ENCODE measurements at regions not wholly inside any gene's neighbourhood (a gene's known extent, or its start where the extent isn't known, plus 50 kb on each side); places are given as distances from the start of the nearest gene placed in this dataset.
"Not testable (repeated sequence)": the region's sequence is repeated elsewhere in the genome, so short reads cannot be mapped to it uniquely, and the experiment has no call there.

GRCh38 chr20:12849225-12849910, 159.4 kb upstream of the SPTLC3 start:
- Mint-ChIP-seq H3K27me3 (ENCODE audit: low read depth) (no peaks in the 10 kb centered on the region), H3K4me3 (no peak overlapping the region), H3K4me1 (ENCODE audit: low read depth) (no peaks in the 10 kb centered on the region), H3K27ac (no peak overlapping the region), H3K9me3 (no peaks in the 10 kb centered on the region), H3K36me3 (ENCODE audit: low read depth) (no peaks in the 10 kb centered on the region)
- DNase-seq (ENCODE audit: low spot score): no peak

GRCh38 chr20:12857643-12858042, 151.1 kb upstream of the SPTLC3 start:
- H3K27ac Mint-ChIP-seq; H3K4me1 Mint-ChIP-seq (ENCODE audit: low read depth); DNase-seq (ENCODE audit: low spot score); H3K4me3 Mint-ChIP-seq; H3K27me3 Mint-ChIP-seq (ENCODE audit: low read depth); H3K36me3 Mint-ChIP-seq (ENCODE audit: low read depth): not testable (repeated sequence)
- H3K9me3 Mint-ChIP-seq: peaks cover 15% of the 10 kb centered on the region

- Mint-ChIP-seq H3K27me3 (ENCODE audit: low read depth) (no peaks in the 10 kb centered on the region), H3K36me3 (ENCODE audit: low read depth) (no peaks in the 10 kb centered on the region), H3K9me3 (peaks cover 9% of the 10 kb centered on the region), H3K4me1 (ENCODE audit: low read depth) (no peaks in the 10 kb centered on the region), H3K4me3 (no peak overlapping the region), H3K27ac (no peak overlapping the region)
- no peak for DNase-seq (ENCODE audit: low spot score)
Observed at GRCh38 chr20:12860619-12861247, 148.0 kb upstream of the SPTLC3 start.

- DNase-seq (ENCODE audit: low spot score): no peak
- Mint-ChIP-seq H3K9me3 (no peaks in the 10 kb centered on the region), H3K36me3 (ENCODE audit: low read depth) (no peaks in the 10 kb centered on the region), H3K4me3 (no peak overlapping the region), H3K27me3 (ENCODE audit: low read depth) (no peaks in the 10 kb centered on the region), H3K4me1 (ENCODE audit: low read depth) (no peaks in the 10 kb centered on the region), H3K27ac (no peak overlapping the region)
Observed at GRCh38 chr20:12869669-12870068, 139.1 kb upstream of the SPTLC3 start.

GRCh38 chr20:12870588-12870987, 138.2 kb upstream of the SPTLC3 start:
- Mint-ChIP-seq H3K9me3 (no peaks in the 10 kb centered on the region), H3K27ac (no peak overlapping the region), H3K27me3 (ENCODE audit: low read depth) (no peaks in the 10 kb centered on the region), H3K36me3 (ENCODE audit: low read depth) (no peaks in the 10 kb centered on the region), H3K4me1 (ENCODE audit: low read depth) (no peaks in the 10 kb centered on the region), H3K4me3 (no peak overlapping the region)
- no peak for DNase-seq (ENCODE audit: low spot score)

- DNase-seq (ENCODE audit: low spot score): no peak
- H3K27ac Mint-ChIP-seq: no peak overlapping the region
- no peaks in the 10 kb centered on the region for H3K27me3 Mint-ChIP-seq (ENCODE audit: low read depth)
- no peaks in the 10 kb centered on the region for H3K4me1 Mint-ChIP-seq (ENCODE audit: low read depth)
- H3K36me3 Mint-ChIP-seq (ENCODE audit: low read depth): no peaks in the 10 kb centered on the region
- no peaks in the 10 kb centered on the region for H3K9me3 Mint-ChIP-seq
- H3K4me3 Mint-ChIP-seq: no peak overlapping the region
Observed at GRCh38 chr20:12874933-12875332, 133.8 kb upstream of the SPTLC3 start.

GRCh38 chr20:12875510-12875909, 133.3 kb upstream of the SPTLC3 start:
- Mint-ChIP-seq H3K27ac (no peak overlapping the region), H3K36me3 (ENCODE audit: low read depth) (no peaks in the 10 kb centered on the region), H3K9me3 (no peaks in the 10 kb centered on the region), H3K4me1 (ENCODE audit: low read depth) (no peaks in the 10 kb centered on the region), H3K27me3 (ENCODE audit: low read depth) (no peaks in the 10 kb centered on the region), H3K4me3 (no peak overlapping the region)
- no peak for DNase-seq (ENCODE audit: low spot score)

GRCh38 chr20:12882832-12883506, 125.8 kb upstream of the SPTLC3 start:
- H3K27me3 Mint-ChIP-seq (ENCODE audit: low read depth): no peaks in the 10 kb centered on the region
- no peak overlapping the region for H3K4me3 Mint-ChIP-seq
- H3K9me3 Mint-ChIP-seq: no peaks in the 10 kb centered on the region
- no peak overlapping the region for H3K27ac Mint-ChIP-seq
- no peak for DNase-seq (ENCODE audit: low spot score)
- no peaks in the 10 kb centered on the region for H3K4me1 Mint-ChIP-seq (ENCODE audit: low read depth)
- H3K36me3 Mint-ChIP-seq (ENCODE audit: low read depth): no peaks in the 10 kb centered on the region

GRCh38 chr20:12883507-12883885, 125.3 kb upstream of the SPTLC3 start:
- Mint-ChIP-seq H3K9me3 (no peaks in the 10 kb centered on the region), H3K27ac (no peak overlapping the region), H3K27me3 (ENCODE audit: low read depth) (no peaks in the 10 kb centered on the region), H3K4me1 (ENCODE audit: low read depth) (no peaks in the 10 kb centered on the region), H3K36me3 (ENCODE audit: low read depth) (no peaks in the 10 kb centered on the region), H3K4me3 (no peak overlapping the region)
- no peak for DNase-seq (ENCODE audit: low spot score)

- no peak for DNase-seq (ENCODE audit: low spot score)
- no peaks in the 10 kb centered on the region for H3K9me3 Mint-ChIP-seq
- no peaks in the 10 kb centered on the region for H3K4me1 Mint-ChIP-seq (ENCODE audit: low read depth)
- H3K4me3 Mint-ChIP-seq: no peak overlapping the region
- no peaks in the 10 kb centered on the region for H3K36me3 Mint-ChIP-seq (ENCODE audit: low read depth)
- no peak overlapping the region for H3K27ac Mint-ChIP-seq
- H3K27me3 Mint-ChIP-seq (ENCODE audit: low read depth): no peaks in the 10 kb centered on the region
Observed at GRCh38 chr20:12886618-12887363, 122.0 kb upstream of the SPTLC3 start.

GRCh38 chr20:12891643-12892042, 117.1 kb upstream of the SPTLC3 start:
- H3K27me3 Mint-ChIP-seq (ENCODE audit: low read depth): no peaks in the 10 kb centered on the region
- DNase-seq (ENCODE audit: low spot score): no peak
- no peak overlapping the region for H3K27ac Mint-ChIP-seq
- no peak overlapping the region for H3K4me3 Mint-ChIP-seq
- H3K36me3 Mint-ChIP-seq (ENCODE audit: low read depth): no peaks in the 10 kb centered on the region
- no peaks in the 10 kb centered on the region for H3K9me3 Mint-ChIP-seq
- no peaks in the 10 kb centered on the region for H3K4me1 Mint-ChIP-seq (ENCODE audit: low read depth)

GRCh38 chr20:12893019-12893418, 115.8 kb upstream of the SPTLC3 start:
- DNase-seq (ENCODE audit: low spot score): no peak
- Mint-ChIP-seq H3K4me3 (no peak overlapping the region), H3K27ac (no peak overlapping the region), H3K4me1 (ENCODE audit: low read depth) (no peaks in the 10 kb centered on the region), H3K9me3 (no peaks in the 10 kb centered on the region), H3K36me3 (ENCODE audit: low read depth) (no peaks in the 10 kb centered on the region), H3K27me3 (ENCODE audit: low read depth) (no peaks in the 10 kb centered on the region)

GRCh38 chr20:12893653-12894052, 115.1 kb upstream of the SPTLC3 start:
- no peak for DNase-seq (ENCODE audit: low spot score)
- Mint-ChIP-seq H3K4me1 (ENCODE audit: low read depth) (no peaks in the 10 kb centered on the region), H3K4me3 (no peak overlapping the region), H3K36me3 (ENCODE audit: low read depth) (no peaks in the 10 kb centered on the region), H3K27me3 (ENCODE audit: low read depth) (no peaks in the 10 kb centered on the region), H3K27ac (no peak overlapping the region), H3K9me3 (no peaks in the 10 kb centered on the region)

- DNase-seq (ENCODE audit: low spot score): no peak
- Mint-ChIP-seq H3K27ac (no peak overlapping the region), H3K4me3 (no peak overlapping the region), H3K27me3 (ENCODE audit: low read depth) (no peaks in the 10 kb centered on the region), H3K9me3 (no peaks in the 10 kb centered on the region), H3K36me3 (ENCODE audit: low read depth) (no peaks in the 10 kb centered on the region), H3K4me1 (ENCODE audit: low read depth) (no peaks in the 10 kb centered on the region)
Observed at GRCh38 chr20:12894089-12894488, 114.7 kb upstream of the SPTLC3 start.
